ENCODE measurements at regions not wholly inside any gene's neighbourhood (a gene's known extent, or its start where the extent isn't known, plus 50 kb on each side); places are given as distances from the start of the nearest gene placed in this dataset.
A peak's percentile ranks its signal among the peaks of the same experiment; 100 is the strongest.

DNA sequence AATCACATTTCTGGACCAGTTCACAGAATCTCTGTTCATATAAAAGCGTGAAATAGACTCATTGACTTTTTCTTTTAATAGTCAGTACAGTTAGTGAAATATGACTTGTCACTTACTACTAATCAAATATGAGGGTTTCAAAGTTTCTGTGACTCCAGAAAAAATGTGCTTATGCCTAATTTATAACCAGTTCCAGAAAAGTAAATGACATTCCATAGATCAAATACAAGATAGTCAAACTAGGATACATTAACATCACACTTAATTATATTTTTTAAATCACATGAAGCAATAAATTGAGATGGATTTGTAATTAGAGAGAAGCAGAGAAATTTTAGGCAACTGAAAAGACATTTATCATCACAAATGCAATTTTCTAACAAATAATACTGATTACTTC, 491.4 kb downstream of the KIF20B start:
- DNase-seq (ENCODE audit: low read depth, low spot score) (no peak), FAIRE-seq (no peak)
- Histone ChIP-seq H4K20me1 (ENCODE audit: control insufficient read depth, extremely low read depth, insufficient read depth, low read length) (no peaks in the 10 kb centered on the region), H3K4me2 (ENCODE audit: control insufficient read depth, extremely low read depth, insufficient read depth, low read depth, low read length) (no peak overlapping the region), H3K27me3 (ENCODE audit: control insufficient read depth, extremely low read depth, insufficient read depth, low read length) (no peaks in the 10 kb centered on the region), H3K27ac (ENCODE audit: control insufficient read depth, insufficient read depth, low read length) (no peak overlapping the region), H3K79me2 (ENCODE audit: control insufficient read depth, insufficient read depth, low read length) (no peaks in the 10 kb centered on the region), H3K36me3 (ENCODE audit: control insufficient read depth in 2 of 2, extremely low read depth in 1 of 2, insufficient read depth in 2 of 2, low read length in 2 of 2) (no peaks in the 10 kb centered on the region), H3K9ac (ENCODE audit: control insufficient read depth, extremely low read depth, insufficient read depth, low read length) (no peak overlapping the region), H3K9me3 (ENCODE audit: control insufficient read depth, low read depth, low read length) (no peaks in the 10 kb centered on the region), H3K4me3 (ENCODE audit: control insufficient read depth in 2 of 3, extremely low read depth in 1 of 3, insufficient read depth in 2 of 3, low read depth in 1 of 3, low read length in 3 of 3) (no peak overlapping the region), H3K4me1 (ENCODE audit: control insufficient read depth, extremely low read depth, insufficient read depth, low read length) (peaks cover 2% of the 10 kb centered on the region), H3K9me1 (ENCODE audit: control insufficient read depth, extremely low read depth, insufficient read depth, low read length) (no peaks in the 10 kb centered on the region), H2AFZ (ENCODE audit: control insufficient read depth, low read length) (no peak overlapping the region)
- TF ChIP-seq, protein P1, sequence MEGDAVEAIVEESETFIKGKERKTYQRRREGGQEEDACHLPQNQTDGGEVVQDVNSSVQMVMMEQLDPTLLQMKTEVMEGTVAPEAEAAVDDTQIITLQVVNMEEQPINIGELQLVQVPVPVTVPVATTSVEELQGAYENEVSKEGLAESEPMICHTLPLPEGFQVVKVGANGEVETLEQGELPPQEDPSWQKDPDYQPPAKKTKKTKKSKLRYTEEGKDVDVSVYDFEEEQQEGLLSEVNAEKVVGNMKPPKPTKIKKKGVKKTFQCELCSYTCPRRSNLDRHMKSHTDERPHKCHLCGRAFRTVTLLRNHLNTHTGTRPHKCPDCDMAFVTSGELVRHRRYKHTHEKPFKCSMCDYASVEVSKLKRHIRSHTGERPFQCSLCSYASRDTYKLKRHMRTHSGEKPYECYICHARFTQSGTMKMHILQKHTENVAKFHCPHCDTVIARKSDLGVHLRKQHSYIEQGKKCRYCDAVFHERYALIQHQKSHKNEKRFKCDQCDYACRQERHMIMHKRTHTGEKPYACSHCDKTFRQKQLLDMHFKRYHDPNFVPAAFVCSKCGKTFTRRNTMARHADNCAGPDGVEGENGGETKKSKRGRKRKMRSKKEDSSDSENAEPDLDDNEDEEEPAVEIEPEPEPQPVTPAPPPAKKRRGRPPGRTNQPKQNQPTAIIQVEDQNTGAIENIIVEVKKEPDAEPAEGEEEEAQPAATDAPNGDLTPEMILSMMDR (optimal IDR thresholded peaks at IDR 0.05 in 1 of 3, IDR thresholded peaks at IDR 0.05 in 1 of 3, conservative IDR thresholded peaks at IDR 0.05 in 1 of 3; ENCODE audit: extremely low read depth in 1 of 3, insufficient read depth in 2 of 3, low read length in 3 of 3): no peak
- TF ChIP-seq EZH2 (IDR thresholded peaks at IDR 0.05; ENCODE audit: low read length): no peak
- dilution Hi-C loops (cut with MboI; ENCODE audit: extremely low pct_ligation_motif_present, low sequenced_read_pairs): no loop called here

DNA sequence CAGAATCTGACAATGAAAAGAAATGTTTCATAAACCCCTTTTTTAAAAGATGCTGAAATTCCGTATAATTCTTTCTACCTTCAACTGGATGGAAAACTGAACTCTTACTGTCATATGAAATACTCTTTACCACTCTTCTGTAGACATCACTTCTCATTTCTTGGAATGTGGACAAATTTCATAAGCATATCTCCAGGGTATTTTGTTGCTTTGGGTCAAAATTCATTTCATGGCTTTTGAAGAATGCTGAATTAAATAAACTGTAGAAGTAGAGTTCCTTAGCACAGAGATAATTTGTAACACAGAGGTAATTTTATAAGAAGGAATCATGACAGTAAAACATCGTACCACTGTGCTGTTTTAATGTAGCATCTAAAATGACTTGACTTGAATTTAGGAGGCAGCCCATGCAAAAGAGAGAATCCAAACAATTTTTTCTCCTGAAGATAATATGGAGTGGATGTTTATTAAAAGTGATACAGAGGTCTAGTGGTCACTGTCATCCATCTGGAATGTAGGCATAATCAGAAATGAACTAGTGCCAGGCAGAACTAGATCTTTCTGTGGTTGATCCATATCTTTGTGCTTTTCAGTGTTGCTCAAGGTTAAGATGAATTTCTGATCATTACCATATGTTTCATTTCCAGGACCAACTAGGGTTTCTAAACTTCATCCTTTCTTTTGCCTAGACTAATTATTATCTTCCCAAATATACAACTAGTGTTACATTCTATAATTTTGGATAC, 492.0 kb downstream of the KIF20B start:
- no peaks in the 10 kb centered on the region for H3K9me3 ChIP-seq (ENCODE audit: control insufficient read depth, low read depth, low read length)
- H3K4me3 ChIP-seq (ENCODE audit: control insufficient read depth in 2 of 3, extremely low read depth in 1 of 3, insufficient read depth in 2 of 3, low read depth in 1 of 3, low read length in 3 of 3): no peak overlapping the region
- no peaks in the 10 kb centered on the region for H4K20me1 ChIP-seq (ENCODE audit: control insufficient read depth, extremely low read depth, insufficient read depth, low read length)
- DNase-seq (ENCODE audit: low read depth, low spot score): no peak
- H3K4me2 ChIP-seq (ENCODE audit: control insufficient read depth, extremely low read depth, insufficient read depth, low read depth, low read length): no peak overlapping the region
- H3K79me2 ChIP-seq (ENCODE audit: control insufficient read depth, insufficient read depth, low read length): no peaks in the 10 kb centered on the region
- no peaks in the 10 kb centered on the region for H3K27me3 ChIP-seq (ENCODE audit: control insufficient read depth, extremely low read depth, insufficient read depth, low read length)
- H3K9me1 ChIP-seq (ENCODE audit: control insufficient read depth, extremely low read depth, insufficient read depth, low read length): no peaks in the 10 kb centered on the region
- no peaks in the 10 kb centered on the region for H3K36me3 ChIP-seq (ENCODE audit: control insufficient read depth in 2 of 2, extremely low read depth in 1 of 2, insufficient read depth in 2 of 2, low read length in 2 of 2)
- no peak overlapping the region for H3K9ac ChIP-seq (ENCODE audit: control insufficient read depth, extremely low read depth, insufficient read depth, low read length)
- dilution Hi-C loops (cut with MboI; ENCODE audit: extremely low pct_ligation_motif_present, low sequenced_read_pairs): no loop called here
- H2AFZ ChIP-seq (ENCODE audit: control insufficient read depth, low read length): no peak overlapping the region
- peaks cover 5% of the 10 kb centered on the region for H3K4me1 ChIP-seq (ENCODE audit: control insufficient read depth, extremely low read depth, insufficient read depth, low read length)
- TF ChIP-seq, protein P1 (optimal IDR thresholded peaks at IDR 0.05 in 1 of 3, IDR thresholded peaks at IDR 0.05 in 1 of 3, conservative IDR thresholded peaks at IDR 0.05 in 1 of 3; ENCODE audit: extremely low read depth in 1 of 3, insufficient read depth in 2 of 3, low read length in 3 of 3): no peak
- TF ChIP-seq EZH2 (IDR thresholded peaks at IDR 0.05; ENCODE audit: low read length): no peak
- peak; percentile 62 for FAIRE-seq
- no peak overlapping the region for H3K27ac ChIP-seq (ENCODE audit: control insufficient read depth, insufficient read depth, low read length)
